WTC11 (cell line): ENCODE measurements at regions not wholly inside any gene's neighbourhood (a gene's known extent, or its start where the extent isn't known, plus 50 kb on each side); places are given as distances from the start of the nearest gene placed in this dataset.

Source experiments
- ATAC-seq: fragments of 200-7000 bp; cut with Tn5 transposase; 2 replicates; pipeline ENCODE4 v1.10.0; 2021; ENCODE audit warnings: mild to moderate bottlenecking, moderate library complexity
- CTCF ChIA-PET: fragments of 300-600 bp; sonication (Branson Sonifier 250); formaldehyde crosslinking; loops from one replicate; lab custom pipeline; 2021; ENCODE audit warnings: antibody characterized with exemption; lab: Charles Lee
- POLR2A ChIA-PET: fragments of 350-600 bp; sonication (Branson Sonifier 250); formaldehyde crosslinking; loops from one replicate; lab custom pipeline; 2021; ENCODE audit warnings: antibody characterized with exemption; lab: Charles Lee
- DNase-seq: peaks from one replicate; pipeline ENCODE4 v3.0.0; 2021; ENCODE audit warnings: low spot score
- H3K27ac Mint-ChIP-seq: 2 replicates; pipeline ENCODE4 v1.8.0; 2021; ENCODE audit warnings: mixed read lengths
- H3K27me3 Mint-ChIP-seq: 2 replicates; pipeline ENCODE4 v1.8.0; 2021; ENCODE audit warnings: low read depth, mild to moderate bottlenecking, moderate library complexity, mixed read lengths
- H3K36me3 Mint-ChIP-seq: 2 replicates; pipeline ENCODE4 v1.8.0; 2021; ENCODE audit warnings: mixed read lengths
- H3K4me1 Mint-ChIP-seq: 2 replicates; pipeline ENCODE4 v1.8.0; 2022; ENCODE audit warnings: mixed read lengths
- H3K4me3 Mint-ChIP-seq: 2 replicates; pipeline ENCODE4 v1.8.0; 2021; ENCODE audit warnings: mild to moderate bottlenecking, moderate library complexity, mixed read lengths
- H3K9me3 Mint-ChIP-seq: 2 replicates; pipeline ENCODE4 v1.8.0; 2021; ENCODE audit warnings: mixed read lengths
- AFF4 ChIP-seq: sonication (generic); formaldehyde crosslinking; IDR thresholded peaks from 2 replicates; pipeline ENCODE4 v1.8.1; 2023; ENCODE audit warnings: mild to moderate bottlenecking, missing genetic modification reagents, borderline replicate concordance
- ARID4B ChIP-seq: sonication (generic); formaldehyde crosslinking; IDR thresholded peaks from 2 replicates; pipeline ENCODE4 v1.8.0; 2023; ENCODE audit warnings: missing genetic modification reagents, mild to moderate bottlenecking, borderline replicate concordance
- CBFB ChIP-seq: sonication (generic); formaldehyde crosslinking; IDR thresholded peaks from 2 replicates; pipeline ENCODE4 v1.8.1; 2022; ENCODE audit warnings: mild to moderate bottlenecking, low read depth, missing genetic modification reagents
- CREM ChIP-seq: sonication (generic); formaldehyde crosslinking; IDR thresholded peaks from 2 replicates; pipeline ENCODE4 v1.8.1; 2022; ENCODE audit warnings: mild to moderate bottlenecking, missing genetic modification reagents, moderate library complexity
- CTCF ChIP-seq: fragments of 200-600 bp; IDR thresholded peaks from 2 replicates; pipeline ENCODE4 v1.8.0; 2022; ENCODE audit warnings: antibody characterized with exemption
- EMX1 ChIP-seq: fragments of 250-450 bp; sonication (Bioruptor Pico); IDR thresholded peaks from 2 replicates; pipeline ENCODE4 v1.8.0; 2021; ENCODE audit warnings: mild to moderate bottlenecking
- ESRRA ChIP-seq: sonication (generic); formaldehyde crosslinking; IDR thresholded peaks from 2 replicates; pipeline ENCODE4 v1.8.1; 2022; ENCODE audit warnings: mild to moderate bottlenecking, missing genetic modification reagents, borderline replicate concordance
- FOXJ3 ChIP-seq: sonication (generic); formaldehyde crosslinking; IDR thresholded peaks from 2 replicates; pipeline ENCODE4 v1.9.0; 2021; ENCODE audit warnings: missing genetic modification reagents, mild to moderate bottlenecking, borderline replicate concordance
- FOXP1 ChIP-seq: sonication (generic); formaldehyde crosslinking; IDR thresholded peaks from 2 replicates; pipeline ENCODE4 v1.8.0; 2022; ENCODE audit warnings: missing genetic modification reagents, mild to moderate bottlenecking, moderate library complexity, borderline replicate concordance
- HMGXB4 ChIP-seq: sonication (generic); formaldehyde crosslinking; IDR thresholded peaks from 2 replicates; pipeline ENCODE4 v1.8.1; 2023; ENCODE audit warnings: mild to moderate bottlenecking, moderate library complexity, missing genetic modification reagents
- IRF1 ChIP-seq: sonication (generic); formaldehyde crosslinking; IDR thresholded peaks from 2 replicates; pipeline ENCODE4 v1.8.0; 2023; ENCODE audit warnings: missing genetic modification reagents
- MAX ChIP-seq: sonication (generic); formaldehyde crosslinking; IDR thresholded peaks from 2 replicates; pipeline ENCODE4 v1.8.0; 2022; ENCODE audit warnings: mild to moderate bottlenecking, missing genetic modification reagents
- NFE2L1 ChIP-seq: sonication (generic); formaldehyde crosslinking; IDR thresholded peaks from 2 replicates; pipeline ENCODE4 v1.8.1; 2023; ENCODE audit warnings: missing genetic modification reagents
- RORB ChIP-seq: fragments of 250-450 bp; sonication (Bioruptor Pico); IDR thresholded peaks from 2 replicates; pipeline ENCODE4 v1.9.0; 2021; ENCODE audit warnings: mild to moderate bottlenecking
- SMAD3 ChIP-seq: sonication (generic); formaldehyde crosslinking; IDR thresholded peaks from 2 replicates; pipeline ENCODE4 v1.8.0; 2022; ENCODE audit warnings: missing genetic modification reagents, mild to moderate bottlenecking, borderline replicate concordance
- TCF7 ChIP-seq: sonication (generic); formaldehyde crosslinking; IDR thresholded peaks from 2 replicates; pipeline ENCODE4 v1.8.0; 2022; ENCODE audit warnings: mild to moderate bottlenecking, low read depth, missing genetic modification reagents, moderate library complexity
- ZNF121 ChIP-seq: sonication (generic); formaldehyde crosslinking; IDR thresholded peaks from 2 replicates; pipeline ENCODE4 v1.8.0; 2023; ENCODE audit warnings: missing genetic modification reagents
- ZNF232 ChIP-seq: sonication (generic); formaldehyde crosslinking; IDR thresholded peaks from 2 replicates; pipeline ENCODE4 v1.8.0; 2022; ENCODE audit warnings: mild to moderate bottlenecking, missing genetic modification reagents
- ZNF532 ChIP-seq: fragments of 250-450 bp; sonication (Bioruptor Pico); IDR thresholded peaks from 2 replicates; pipeline ENCODE4 v1.9.0; 2021; ENCODE audit warnings: mild to moderate bottlenecking, borderline replicate concordance

GRCh38 chr18:49681387-49681786, 119.5 kb downstream of the LIPG start:
- TF ChIP-seq FOXJ3 (CRISPR knock-in tag), result no peak
- TF ChIP-seq HMGXB4, result no peak
- TF ChIP-seq ESRRA, result no peak
- TF ChIP-seq TCF7, result no peak
- no peak for TF ChIP-seq IRF1 (CRISPR knock-in tag)
- no peak for TF ChIP-seq NFE2L1
- no peak for TF ChIP-seq ZNF232 (CRISPR knock-in tag)
- no peak for TF ChIP-seq AFF4
- no peak for TF ChIP-seq EMX1 (CRISPR knock-in tag)
- no peak for TF ChIP-seq MAX (CRISPR knock-in tag)
- no peak for TF ChIP-seq ZNF532 (CRISPR knock-in tag)
- no peak for TF ChIP-seq CTCF
- no peak for TF ChIP-seq RORB
- no peak for TF ChIP-seq ZNF121
- Mint-ChIP-seq H3K36me3 (no peaks in the 10 kb centered on the region), H3K27me3 (peaks cover 6% of the 10 kb centered on the region), H3K27ac (no peak overlapping the region), H3K9me3 (no peaks in the 10 kb centered on the region), H3K4me3 (no peak overlapping the region), H3K4me1 (no peaks in the 10 kb centered on the region)
- ATAC-seq, result no peak
- no peak for DNase-seq
- CTCF ChIA-PET, result interaction anchor here (0.7 kb wide), 1 partner anchor 45 kb away, joined by 4 read pairs; no protein-coding TSS in a partner anchor
- POLR2A ChIA-PET, result no interaction called here

- Mint-ChIP-seq H3K4me1 (no peaks in the 10 kb centered on the region), H3K4me3 (no peak overlapping the region), H3K36me3 (no peaks in the 10 kb centered on the region), H3K27me3 (peaks cover 6% of the 10 kb centered on the region), H3K9me3 (no peaks in the 10 kb centered on the region), H3K27ac (no peak overlapping the region)
- ChIA-PET POLR2A (no interaction called here), CTCF (no interaction called here)
- ATAC-seq (no peak), DNase-seq (no peak)
- TF ChIP-seq ARID4B (CRISPR knock-in tag) (no peak), CBFB (CRISPR knock-in tag) (no peak), CREM (no peak), SMAD3 (CRISPR knock-in tag) (no peak), FOXP1 (CRISPR knock-in tag) (no peak)
Measured at GRCh38 chr18:49678440-49678839, 116.6 kb downstream of the LIPG start.
